ENCODE measurements at regions not wholly inside any gene's neighbourhood (a gene's known extent, or its start where the extent isn't known, plus 50 kb on each side); places are given as distances from the start of the nearest gene placed in this dataset.
"Not testable (repeated sequence)": the region's sequence is repeated elsewhere in the genome, so short reads cannot be mapped to it uniquely, and the experiment has no call there.

DNA sequence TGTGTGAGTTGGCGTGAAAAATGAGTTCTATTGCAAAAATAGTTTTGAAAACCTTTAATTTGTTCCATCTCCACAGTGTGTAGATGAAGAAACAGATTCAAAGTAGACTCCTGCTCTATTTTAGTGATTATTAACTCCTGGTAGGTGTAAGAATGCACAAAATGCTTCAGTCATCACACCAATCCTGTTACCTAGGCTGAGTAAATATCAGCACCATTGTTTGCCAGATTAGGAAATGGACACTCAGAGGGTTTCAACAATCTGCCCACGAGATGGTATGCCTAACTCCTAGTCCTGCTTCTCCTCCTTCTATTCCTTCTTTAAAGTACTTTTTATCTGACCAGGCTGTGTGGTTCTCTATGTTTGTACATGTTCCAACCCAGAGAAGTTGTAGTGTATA is 108.9 kb upstream of the AHI1 start:
- DNase-seq: no peak

DNA sequence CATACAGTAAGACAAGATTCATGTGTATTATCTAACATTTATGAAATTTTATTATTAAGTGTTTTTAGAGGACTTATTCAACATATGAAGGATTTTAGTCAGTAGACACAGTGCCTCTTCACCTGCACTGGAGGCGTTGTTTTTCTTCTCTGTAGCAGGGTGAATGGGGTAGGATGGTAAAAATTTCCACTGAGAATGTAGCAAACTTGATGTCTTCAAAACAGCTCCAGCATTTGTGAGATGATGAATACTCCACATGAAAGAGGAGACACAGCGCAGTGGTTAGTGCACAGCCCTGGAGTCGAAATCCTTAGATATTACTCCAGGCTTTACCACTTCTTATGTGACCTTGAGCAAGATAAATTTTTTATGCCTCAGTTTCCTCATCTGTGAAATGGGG is 110.5 kb upstream of the AHI1 start:
- no peak for DNase-seq

DNA sequence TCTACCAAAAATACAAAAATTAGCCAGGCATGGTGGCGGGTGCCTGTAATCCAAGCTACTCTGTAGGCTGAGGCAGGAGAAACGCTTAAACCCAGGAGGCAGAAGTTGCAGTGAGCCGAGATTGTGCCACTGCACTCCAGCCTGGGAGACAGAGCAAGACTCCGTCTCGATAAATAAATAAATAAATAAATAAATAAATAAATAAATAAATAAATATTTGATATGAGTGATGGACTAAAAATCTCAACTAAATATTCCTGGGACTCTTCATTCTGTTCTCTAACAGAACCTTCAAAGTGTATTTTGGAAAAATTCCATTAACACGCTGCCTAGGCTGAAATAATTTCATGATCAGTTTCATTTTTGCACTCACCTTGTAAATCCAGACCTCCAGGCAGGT is 112.7 kb upstream of the AHI1 start:
- not testable (repeated sequence) for DNase-seq

DNA sequence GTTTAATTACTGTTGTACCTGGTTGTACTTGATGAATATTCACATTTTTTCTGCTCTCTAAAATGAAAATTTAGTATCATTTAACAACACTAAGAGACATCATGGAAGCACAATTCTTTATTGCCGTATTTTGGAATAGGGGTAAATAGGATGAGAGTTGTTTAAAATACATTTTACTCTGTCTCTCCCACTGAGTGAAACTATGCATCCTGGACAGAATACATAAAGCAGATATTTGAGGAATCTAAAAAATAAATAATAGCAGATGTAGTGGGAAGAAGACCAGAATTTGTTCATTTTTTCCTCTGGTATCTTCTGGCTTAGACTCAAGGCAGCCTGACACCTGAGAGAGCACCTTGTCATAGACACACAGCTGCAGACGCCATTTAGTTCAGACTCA is 119.1 kb upstream of the AHI1 start:
- no peak for DNase-seq

DNA sequence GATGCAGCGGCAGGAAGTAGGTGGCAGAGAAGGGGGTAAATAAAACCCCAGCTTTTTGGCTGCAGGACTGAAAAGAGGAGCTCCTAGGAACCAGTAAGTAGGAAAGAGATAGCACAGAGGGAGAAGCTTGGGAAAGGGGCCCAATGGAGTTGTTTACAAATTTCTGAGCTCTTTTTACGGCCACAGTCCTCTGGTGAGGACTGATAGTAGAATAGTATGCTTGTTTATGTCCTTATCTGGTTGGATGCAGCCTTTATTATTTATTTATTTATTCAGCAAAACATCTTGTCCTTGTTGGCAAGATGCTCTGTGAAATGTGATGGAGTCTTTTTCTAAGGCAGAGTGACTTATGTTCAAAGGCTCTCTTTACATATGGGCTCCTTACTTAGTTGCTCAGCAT is 119.7 kb upstream of the AHI1 start:
- no peak for DNase-seq

DNA sequence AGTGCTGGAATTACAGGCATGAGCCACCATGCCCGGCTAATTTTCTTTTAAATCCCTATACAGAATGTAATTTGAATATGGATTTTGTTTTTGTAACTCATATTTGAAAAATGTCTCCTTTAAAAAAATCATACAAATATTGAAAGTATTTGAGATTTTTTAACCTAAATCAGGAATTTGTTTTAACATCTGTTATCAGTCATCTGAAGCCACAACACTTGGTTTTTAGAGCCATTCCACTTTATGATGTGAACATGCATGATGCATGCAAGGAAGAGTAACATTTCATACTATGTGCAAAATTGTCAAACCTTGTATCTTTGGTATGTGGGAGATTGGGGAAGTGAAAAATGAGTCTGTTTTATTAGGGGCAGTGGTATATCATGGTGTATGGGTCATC is 124.5 kb upstream of the AHI1 start:
- DNase-seq: no peak

DNA sequence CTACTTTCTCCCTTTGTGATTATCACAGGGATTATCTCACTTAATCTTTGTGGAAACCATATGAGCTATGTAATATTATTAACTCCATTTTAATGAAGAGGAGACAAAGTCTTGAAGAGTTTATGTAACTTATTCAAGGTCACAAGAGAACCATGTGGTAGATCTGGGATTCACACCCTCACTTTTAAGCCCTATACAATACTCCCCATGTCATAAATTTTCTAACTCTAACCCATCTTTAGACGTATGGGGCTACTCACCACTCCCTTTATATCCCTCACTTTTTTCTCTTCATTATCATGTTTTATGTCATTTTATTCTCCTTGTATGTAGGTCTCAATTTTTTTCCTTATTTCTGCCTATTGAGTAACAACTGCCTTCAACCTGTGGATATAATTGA is 126.4 kb upstream of the AHI1 start:
- DNase-seq: no peak

DNA sequence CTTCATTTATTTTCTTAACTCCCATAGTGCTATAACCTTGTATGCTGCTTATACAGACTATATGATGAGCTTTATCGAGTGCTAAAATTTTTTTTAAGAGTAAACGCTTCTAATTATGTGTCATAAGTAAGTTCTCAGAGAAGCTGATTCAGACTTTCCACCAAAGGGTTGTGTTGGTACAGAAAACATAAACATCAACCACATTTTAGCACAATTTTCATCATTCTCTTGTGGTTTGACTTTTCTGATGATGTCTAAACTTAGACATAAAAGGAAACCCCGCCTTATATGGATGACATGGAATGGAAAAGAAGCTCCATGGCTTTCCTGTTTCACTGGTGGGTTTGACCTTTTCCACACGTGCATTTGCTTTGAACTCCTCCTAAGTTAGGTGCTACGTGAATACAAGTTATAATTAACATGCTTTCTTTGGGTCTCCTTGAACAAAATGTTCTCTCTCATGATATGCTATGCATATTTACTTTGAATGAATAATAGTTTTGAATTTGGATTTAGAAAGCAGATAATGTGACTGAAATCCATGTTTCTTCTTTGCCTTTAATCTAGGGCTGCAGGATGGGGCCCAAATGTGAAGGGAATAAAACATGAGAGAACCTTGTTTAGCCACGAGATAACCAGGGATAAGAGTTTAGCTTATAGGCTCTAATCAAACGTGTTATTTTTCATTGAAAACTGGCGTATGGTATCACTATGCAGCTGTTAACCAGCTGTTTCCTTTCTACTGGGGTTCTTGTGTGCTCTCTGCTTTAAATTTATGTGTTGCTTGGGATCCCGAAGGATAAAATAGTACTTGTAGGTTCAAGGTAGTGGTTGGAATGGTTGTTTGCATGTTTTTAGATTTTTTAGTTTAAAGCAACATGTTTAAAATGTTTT is 127.1 kb upstream of the AHI1 start:
- no peak for DNase-seq

DNA sequence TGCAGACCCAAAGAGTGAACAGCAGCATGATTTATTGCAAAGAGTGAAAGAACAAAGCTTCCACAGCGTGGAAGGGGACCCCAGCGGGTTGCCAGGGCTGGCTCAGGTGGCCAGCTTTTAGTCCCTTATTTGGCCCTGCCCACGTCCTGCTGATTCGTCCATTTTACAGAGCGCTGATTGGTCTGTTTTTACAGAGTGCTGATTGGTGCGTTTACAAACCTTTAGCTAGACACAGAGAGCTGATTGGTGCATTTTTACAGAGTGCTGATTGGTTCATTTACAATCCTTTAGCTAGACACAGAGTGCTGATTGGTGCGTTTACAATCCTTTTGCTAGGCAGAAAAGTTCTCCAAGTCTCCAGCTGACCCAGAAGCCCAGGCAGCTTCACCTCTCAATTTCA is 128.5 kb upstream of the AHI1 start:
- not testable (repeated sequence) for DNase-seq

DNA sequence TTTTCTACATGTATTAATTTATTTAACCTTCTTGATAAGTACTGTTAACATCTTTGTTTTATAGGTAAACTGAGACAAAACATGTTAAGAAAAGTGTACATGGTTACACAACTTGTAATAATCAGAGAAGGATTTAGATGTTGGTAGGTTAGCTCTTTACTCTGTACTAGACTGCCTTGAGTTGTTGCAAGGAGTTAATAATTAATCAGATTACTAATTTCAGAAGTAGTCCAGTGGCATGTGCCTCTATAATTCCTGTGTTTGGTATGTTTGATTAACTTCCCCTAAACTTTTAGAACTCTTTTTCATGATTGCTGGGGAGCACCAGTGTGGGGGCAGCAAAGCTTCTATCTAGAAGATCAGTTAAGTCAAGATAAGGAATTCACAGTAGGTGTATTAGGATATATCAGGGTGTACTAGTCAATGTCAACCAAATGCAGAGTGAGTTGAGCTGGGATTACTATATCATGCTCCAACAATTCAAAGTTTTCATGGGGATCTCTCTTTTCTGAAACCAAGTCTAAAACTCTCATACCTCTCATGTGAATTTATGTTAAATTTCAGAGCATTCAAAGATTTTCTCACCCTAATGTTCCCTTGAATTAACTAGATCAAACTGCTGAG is 129.7 kb upstream of the AHI1 start:
- DNase-seq: no peak

DNA sequence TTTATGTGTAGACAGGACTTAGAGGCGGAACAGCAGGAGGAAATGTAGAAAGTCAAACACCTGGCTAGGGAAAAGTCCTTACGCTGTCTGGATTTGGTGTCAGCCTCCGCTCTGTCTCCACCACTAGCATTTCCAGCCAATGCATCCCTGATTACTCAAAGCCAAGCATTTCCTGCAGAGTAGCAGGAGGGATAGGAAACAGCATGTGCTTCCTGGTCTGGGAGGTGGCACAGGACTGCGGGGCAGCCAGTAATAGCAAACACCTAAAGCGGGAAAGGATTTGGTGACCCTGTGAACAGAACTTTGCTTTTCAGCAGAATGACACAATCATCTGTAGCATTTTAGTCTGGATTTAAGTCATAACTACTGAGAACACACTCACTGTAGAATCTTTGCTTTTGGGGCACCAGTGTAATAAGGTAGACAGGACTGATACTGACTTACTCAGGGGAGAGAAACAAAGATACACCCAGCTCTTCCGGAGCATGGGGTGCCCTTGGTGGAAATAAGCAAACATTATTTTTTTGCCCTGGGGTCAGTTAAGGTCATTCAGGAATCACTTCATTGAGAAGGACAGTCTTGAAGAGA is 133.3 kb upstream of the AHI1 start:
- no peak for DNase-seq

DNA sequence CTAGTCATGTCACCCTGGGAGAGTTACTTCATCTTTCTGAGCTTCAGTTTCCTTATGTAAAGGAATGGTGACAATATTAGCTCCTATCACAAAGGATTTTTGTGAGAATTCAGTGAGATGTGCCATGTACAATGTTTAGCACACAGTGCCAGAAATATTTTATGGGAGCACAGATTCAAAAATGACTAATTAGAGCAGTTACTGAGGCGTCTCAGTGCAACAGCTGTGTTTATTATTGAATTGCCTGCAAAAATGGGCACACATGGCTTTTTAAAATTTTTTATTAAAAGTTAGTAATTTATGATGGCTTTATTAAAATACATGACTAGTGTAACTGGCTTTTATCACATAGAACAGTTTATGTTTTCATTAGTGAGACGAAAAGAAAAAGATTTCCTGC is 134.3 kb upstream of the AHI1 start:
- DNase-seq: no peak

DNA sequence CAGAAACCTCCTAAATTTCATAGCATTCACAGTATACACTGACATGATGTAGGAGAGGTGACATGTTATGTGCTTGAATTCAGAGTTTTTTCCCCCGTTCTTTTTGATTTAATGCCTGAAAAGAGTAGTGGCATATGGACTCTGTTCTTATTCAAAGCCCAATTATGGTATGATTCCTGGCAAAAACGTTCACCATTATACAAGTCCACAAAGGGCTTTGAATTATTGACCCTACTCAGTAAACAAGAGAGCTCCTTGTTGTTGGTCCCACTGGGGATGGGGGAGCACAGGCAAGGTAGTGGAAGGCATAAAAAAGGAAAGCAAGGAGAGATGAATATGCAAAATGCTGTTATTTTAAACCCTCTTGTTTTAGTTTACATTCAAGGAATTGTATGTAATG is 136.0 kb upstream of the AHI1 start:
- DNase-seq: no peak

DNA sequence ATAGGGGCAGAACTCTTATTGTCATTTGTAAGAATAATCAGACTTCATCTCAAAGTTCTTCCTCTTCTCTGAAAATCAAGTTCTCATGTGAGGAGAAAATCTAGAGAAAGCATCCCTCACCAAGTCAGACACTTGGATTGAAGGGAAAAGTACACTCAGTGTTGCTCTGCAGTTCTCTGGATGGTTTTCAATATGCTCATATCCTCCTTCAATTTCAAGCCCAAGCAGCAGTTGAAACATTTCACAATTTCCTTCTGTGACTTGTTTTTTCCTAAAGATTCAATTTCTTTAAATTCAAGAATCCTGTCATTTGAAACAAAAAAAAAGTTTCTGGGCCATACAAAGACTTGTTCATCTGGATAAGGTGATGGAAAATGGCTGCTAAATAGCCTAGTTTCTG is 140.2 kb upstream of the AHI1 start:
- DNase-seq: no peak

DNA sequence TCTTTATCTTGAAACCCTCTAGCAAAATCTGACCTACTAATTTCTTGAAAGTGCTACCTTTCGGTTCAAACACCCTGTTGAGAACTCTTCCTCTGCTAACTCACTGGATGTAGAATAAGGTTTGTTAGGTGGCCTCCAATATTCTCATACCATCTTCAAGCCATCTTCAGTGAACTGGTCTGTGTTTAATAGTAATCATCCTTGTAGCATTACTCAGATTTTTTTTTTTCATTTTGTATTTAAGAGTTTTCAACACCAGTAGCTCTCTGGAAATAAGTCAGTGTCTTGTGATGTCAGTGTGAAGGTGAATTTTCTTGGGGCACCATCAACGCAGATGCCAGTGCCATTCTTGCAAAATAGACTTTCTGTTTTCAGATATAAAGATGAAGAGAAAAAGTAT is 140.6 kb upstream of the AHI1 start:
- no peak for DNase-seq

DNA sequence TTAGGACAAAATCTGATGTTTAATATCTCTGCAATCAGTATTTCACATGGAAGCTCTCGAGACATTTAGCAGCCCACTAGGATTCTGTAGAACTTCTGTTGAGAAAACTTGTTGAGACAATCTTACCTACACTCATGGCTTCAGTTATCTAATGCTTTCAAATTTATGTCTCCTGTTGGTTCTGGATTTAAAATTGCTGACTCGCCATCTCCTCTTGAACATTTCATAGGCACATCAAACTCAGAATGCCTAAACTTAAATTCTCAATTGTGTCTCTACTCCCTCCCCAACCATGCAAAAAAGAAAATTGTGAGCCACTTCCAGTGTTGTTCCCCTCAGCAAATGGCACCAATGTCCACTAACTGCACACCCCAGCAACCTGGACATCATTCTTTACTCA is 142.5 kb upstream of the AHI1 start:
- DNase-seq: no peak

DNA sequence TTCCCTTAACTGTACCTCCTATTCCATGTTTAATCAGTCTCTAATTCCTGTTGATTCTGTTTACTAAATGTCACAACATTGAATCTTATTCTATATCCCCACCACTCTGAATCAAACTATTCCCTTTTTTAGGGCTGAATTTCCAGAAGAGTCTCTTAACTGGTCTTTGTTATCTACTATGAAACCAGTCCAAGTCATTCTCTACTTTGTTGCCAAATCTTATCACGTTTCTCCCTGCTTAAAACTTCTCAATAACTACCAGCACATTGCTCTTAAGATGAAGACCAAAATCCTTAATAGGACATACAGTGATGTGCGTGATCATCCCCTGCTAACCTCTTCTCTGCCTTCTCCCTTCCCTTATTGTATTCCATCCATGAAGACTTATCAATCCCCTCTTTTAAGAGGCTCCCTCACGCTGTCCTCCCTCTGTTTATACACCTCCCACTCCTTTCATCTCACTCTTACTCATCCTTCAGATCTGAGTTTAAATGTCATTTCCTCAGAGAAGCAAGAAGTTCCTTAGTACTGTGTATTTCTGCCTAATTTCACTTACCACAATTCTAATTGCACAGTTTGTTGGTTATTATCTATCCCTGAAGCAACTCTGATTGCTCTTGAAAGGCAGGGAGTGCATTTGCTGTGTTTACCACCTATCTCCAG is 143.0 kb upstream of the AHI1 start:
- DNase-seq: no peak

DNA sequence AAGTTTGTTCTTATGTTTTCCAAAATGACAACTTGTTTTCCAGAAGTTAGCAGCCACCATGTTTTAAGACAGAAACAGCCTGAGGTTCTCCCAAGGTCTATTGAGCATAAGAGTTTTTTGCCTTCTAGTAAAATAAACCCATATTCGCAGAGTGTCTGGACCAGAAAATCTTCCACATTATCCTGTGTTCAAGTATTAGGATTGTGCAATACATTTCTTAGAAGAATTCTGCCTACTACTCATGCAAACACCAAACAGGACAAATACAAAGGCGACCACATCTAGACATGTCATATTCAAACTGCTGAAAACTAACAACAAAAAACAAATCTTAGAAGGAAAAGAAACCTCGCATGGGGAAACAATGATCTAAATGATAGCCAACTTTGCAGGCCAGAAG is 145.4 kb upstream of the AHI1 start:
- no peak for DNase-seq

DNA sequence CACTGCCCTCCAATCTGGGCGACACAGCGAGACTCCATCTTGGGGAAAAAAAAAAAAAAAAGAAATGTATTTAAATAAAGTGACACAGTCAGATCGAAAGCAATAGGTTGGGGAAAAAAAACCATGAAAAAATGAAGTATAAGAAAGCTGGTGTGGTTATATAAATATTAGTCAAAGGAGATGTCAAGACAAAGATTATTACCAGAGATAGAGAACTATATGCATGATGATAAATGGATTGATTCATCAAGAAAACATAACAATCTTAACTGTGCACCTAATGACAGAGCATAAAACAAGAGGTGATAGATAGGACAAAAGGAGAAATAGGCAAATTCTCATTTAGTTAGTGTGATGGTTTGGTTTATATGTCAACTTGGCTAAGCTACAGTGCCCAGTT is 146.9 kb upstream of the AHI1 start:
- DNase-seq: no peak

DNA sequence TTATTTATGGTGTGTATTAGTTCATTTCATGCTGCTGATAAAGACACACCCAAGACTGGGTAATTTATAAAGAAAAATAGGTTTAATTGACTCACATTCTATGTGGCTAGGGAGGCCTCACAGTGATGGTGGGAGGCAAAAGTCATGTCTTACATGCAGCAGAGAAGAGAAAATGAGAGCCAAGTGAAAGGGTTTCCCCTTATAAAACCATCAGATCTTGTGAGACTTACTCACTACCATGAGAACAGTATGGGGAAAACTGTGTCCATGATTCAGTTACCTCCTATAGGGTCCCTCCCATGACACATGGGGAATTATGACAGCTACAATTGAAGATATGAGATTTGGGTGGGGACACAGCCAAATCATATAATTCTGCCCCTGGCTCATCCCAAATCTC is 150.0 kb upstream of the AHI1 start:
- DNase-seq: no peak

DNA sequence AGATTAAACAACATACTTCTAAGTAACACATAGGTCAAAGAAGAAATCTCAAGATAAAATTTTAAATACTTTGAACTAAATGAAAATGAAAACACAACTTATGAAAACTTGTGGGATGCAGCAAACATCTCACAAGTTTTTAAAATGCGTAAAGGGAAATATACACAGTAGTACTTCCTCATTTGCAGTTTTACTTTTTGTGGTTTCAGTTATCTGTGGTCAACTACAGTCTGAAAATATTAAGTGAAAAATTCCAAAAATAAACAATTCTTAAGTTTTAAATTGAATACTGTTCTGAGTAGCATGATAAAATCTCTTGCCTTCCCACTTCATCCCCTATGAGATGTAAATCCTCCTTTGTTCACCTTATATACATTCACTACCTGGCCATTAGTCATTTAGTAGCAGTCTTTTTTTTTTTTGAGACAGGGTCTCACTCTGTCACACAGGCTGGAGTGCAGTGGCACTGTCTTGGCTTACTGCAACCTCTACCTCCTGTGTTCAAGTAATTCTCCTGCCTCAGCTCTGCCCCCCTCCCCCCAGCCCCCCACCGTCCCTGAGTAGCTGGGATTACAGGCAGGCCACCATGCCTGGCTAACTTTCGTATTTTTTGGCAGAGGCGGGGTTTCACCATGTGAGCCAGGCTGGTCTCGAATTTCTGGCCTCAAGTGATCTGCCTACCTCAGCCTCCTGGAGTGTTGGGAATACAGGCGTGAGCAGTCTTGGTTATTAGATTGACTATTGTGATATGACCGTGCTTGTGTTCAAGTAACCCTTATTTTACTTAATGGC is 154.6 kb upstream of the AHI1 start:
- no peak for DNase-seq

DNA sequence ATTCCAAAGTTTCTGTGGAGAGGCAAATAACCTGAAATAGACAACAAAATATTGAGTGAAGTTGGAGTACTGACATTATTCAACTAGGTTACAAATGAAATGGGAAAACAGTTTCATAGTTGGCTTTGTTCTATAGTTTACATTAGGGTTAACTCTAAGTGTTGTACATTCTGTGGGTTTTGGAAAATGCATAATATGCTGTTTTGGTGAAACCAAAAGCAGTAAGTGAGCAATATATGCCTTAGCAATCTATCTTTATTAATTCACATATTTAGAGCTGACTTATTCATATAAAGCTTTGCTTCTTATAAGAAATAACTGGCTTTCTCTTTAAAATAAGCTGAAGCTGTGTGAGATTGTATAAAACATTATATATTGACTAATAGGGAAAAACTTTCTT is 157.5 kb upstream of the AHI1 start:
- DNase-seq: no peak

DNA sequence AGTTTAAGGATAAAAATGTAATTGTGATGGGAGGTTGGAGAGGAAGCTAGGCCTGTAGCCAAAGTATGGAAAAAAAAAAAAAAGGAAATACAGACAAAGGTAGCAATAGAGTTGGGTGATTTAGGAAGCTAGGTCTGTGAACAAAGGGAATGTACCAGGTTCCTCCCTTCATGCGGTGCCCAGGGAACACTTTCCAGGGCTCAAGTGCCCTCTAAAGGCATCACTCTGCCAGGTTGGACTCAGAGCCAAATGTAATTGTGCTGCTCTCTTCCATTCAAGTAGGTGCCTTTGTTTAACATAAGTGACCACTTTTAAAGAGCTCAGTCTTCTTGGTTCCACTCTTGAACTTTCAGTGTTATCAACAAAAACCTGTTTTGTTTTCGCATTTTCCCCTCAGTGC is 159.7 kb upstream of the AHI1 start:
- peak; percentile 46 for DNase-seq
